KMS-11 (cell line): ENCODE measurements at regions not wholly inside any gene's neighbourhood (a gene's known extent, or its start where the extent isn't known, plus 50 kb on each side); places are given as distances from the start of the nearest gene placed in this dataset.

Experiments used
- H2AFZ ChIP-seq: fragments of 200-600 bp; sonication (generic); 2 replicates; pipeline ENCODE4 v1.6.1; 2016; ENCODE audit warnings: antibody characterized with exemption, mixed run types, low read depth
- H3K27ac ChIP-seq: fragments of 200-600 bp; sonication (generic); 2 replicates; pipeline ENCODE4 v1.6.1; 2016; ENCODE audit warnings: mild to moderate bottlenecking, mixed run types
- H3K27me3 ChIP-seq: fragments of 200-600 bp; sonication (generic); 2 replicates; pipeline ENCODE4 v1.6.1; 2017; ENCODE audit warnings: mild to moderate bottlenecking, low read depth, mixed run types, moderate library complexity; ENCODE audit not compliant: insufficient read depth
- H3K36me3 ChIP-seq: fragments of 200-600 bp; sonication (generic); 2 replicates; pipeline ENCODE4 v1.6.1; 2017; ENCODE audit warnings: mild to moderate bottlenecking, mixed run types; ENCODE audit not compliant: insufficient read depth
- H3K4me1 ChIP-seq: fragments of 200-600 bp; sonication (generic); 2 replicates; pipeline ENCODE4 v1.6.1; 2016; ENCODE audit warnings: mild to moderate bottlenecking, low read depth, mixed run types; ENCODE audit not compliant: poor library complexity, severe bottlenecking
- H3K4me2 ChIP-seq: fragments of 200-600 bp; sonication (generic); 2 replicates; pipeline ENCODE4 v1.7.0; 2016; ENCODE audit warnings: mild to moderate bottlenecking, mixed run types
- H3K4me3 ChIP-seq: fragments of 200-600 bp; sonication (generic); IDR thresholded peaks from 2 replicates; pipeline ENCODE4 v1.6.1; 2017; ENCODE audit warnings: low read depth, low read length, mixed read lengths; ENCODE audit not compliant: insufficient read depth
- H3K79me2 ChIP-seq: fragments of 200-600 bp; sonication (generic); 2 replicates; pipeline ENCODE4 v1.6.1; 2016; ENCODE audit warnings: low read depth, mixed run types; ENCODE audit not compliant: insufficient read depth
- H3K9ac ChIP-seq: fragments of 200-600 bp; sonication (generic); 2 replicates; pipeline ENCODE4 v1.6.1; 2016; ENCODE audit warnings: mild to moderate bottlenecking, mixed run types
- H4K20me1 ChIP-seq: fragments of 200-600 bp; sonication (generic); 2 replicates; pipeline ENCODE4 v1.6.1; 2016; ENCODE audit warnings: mild to moderate bottlenecking, mixed run types; ENCODE audit not compliant: insufficient read depth
- TF ChIP-seq, protein P1 (sequence below): fragments of 200-600 bp; sonication (generic); conservative IDR thresholded peaks from 2 replicates; pipeline ENCODE4 v1.6.1; 2017; ENCODE audit warnings: low read depth, mild to moderate bottlenecking, antibody characterized with exemption, low read length, moderate library complexity, mixed read lengths

DNA sequence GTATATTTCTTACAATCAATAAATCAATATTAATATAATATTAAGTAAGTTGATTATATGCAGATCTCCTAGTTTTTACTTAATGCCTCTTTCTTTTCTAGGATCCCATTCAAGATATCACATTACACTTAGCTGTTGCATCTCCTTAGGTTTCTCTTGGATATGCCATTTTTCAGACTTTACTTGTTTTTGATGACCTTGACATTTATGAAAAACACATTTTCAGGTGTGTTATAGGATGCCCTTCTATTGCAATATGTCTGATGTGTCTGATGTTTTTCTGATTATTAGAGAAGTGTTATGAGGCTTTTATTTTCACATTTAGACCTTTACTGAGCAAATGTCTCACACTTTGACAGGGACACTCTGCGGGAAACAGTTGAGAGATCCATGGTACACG lies 933.6 kb upstream of the CNTNAP5 start:
- Histone ChIP-seq H3K9ac (no peak overlapping the region), H3K36me3 (no peaks in the 10 kb centered on the region), H3K27me3 (no peaks in the 10 kb centered on the region), H4K20me1 (no peaks in the 10 kb centered on the region), H2AFZ (no peak overlapping the region), H3K79me2 (no peaks in the 10 kb centered on the region), H3K27ac (no peak overlapping the region), H3K4me2 (no peak overlapping the region), H3K4me3 (no peak overlapping the region), H3K4me1 (no peaks in the 10 kb centered on the region)
- TF ChIP-seq, protein P1, sequence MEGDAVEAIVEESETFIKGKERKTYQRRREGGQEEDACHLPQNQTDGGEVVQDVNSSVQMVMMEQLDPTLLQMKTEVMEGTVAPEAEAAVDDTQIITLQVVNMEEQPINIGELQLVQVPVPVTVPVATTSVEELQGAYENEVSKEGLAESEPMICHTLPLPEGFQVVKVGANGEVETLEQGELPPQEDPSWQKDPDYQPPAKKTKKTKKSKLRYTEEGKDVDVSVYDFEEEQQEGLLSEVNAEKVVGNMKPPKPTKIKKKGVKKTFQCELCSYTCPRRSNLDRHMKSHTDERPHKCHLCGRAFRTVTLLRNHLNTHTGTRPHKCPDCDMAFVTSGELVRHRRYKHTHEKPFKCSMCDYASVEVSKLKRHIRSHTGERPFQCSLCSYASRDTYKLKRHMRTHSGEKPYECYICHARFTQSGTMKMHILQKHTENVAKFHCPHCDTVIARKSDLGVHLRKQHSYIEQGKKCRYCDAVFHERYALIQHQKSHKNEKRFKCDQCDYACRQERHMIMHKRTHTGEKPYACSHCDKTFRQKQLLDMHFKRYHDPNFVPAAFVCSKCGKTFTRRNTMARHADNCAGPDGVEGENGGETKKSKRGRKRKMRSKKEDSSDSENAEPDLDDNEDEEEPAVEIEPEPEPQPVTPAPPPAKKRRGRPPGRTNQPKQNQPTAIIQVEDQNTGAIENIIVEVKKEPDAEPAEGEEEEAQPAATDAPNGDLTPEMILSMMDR: no peak

DNA sequence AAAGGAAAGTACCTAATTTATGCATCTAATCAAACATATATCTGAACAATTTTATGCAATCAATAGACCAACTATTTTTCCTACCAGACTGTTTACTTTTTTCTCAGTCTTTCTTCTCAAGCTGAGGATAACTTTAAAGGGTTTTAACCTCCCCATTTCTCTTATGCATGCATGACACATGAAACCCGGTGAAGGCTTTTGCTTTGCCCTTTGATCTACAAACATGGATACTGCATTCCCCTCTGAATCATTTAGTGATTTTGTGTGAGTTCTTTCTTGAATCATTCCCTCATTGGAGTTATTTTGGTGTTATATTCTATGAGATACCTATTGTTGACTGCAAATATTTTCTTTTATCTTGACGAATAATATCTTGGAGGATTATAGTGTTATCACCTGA lies 931.9 kb upstream of the CNTNAP5 start:
- H3K79me2 ChIP-seq: no peaks in the 10 kb centered on the region
- H4K20me1 ChIP-seq: no peaks in the 10 kb centered on the region
- H3K36me3 ChIP-seq: no peaks in the 10 kb centered on the region
- H3K4me3 ChIP-seq: no peak overlapping the region
- no peak overlapping the region for H3K4me2 ChIP-seq
- H3K27ac ChIP-seq: no peak overlapping the region
- TF ChIP-seq, protein P1: no peak
- H3K9ac ChIP-seq: no peak overlapping the region
- no peak overlapping the region for H2AFZ ChIP-seq
- H3K27me3 ChIP-seq: no peaks in the 10 kb centered on the region
- H3K4me1 ChIP-seq: no peaks in the 10 kb centered on the region

GRCh38 chr2:123095219-123095835 lies 929.8 kb upstream of the CNTNAP5 start:
- Histone ChIP-seq H3K27ac (no peak overlapping the region), H3K79me2 (no peaks in the 10 kb centered on the region), H3K4me2 (no peak overlapping the region), H2AFZ (no peak overlapping the region), H3K36me3 (no peaks in the 10 kb centered on the region), H3K9ac (no peak overlapping the region), H3K4me3 (no peak overlapping the region), H3K4me1 (no peaks in the 10 kb centered on the region), H3K27me3 (no peaks in the 10 kb centered on the region), H4K20me1 (no peaks in the 10 kb centered on the region)
- TF ChIP-seq, protein P1: no peak

- H2AFZ ChIP-seq: no peak overlapping the region
- no peaks in the 10 kb centered on the region for H3K36me3 ChIP-seq
- no peaks in the 10 kb centered on the region for H3K4me1 ChIP-seq
- no peaks in the 10 kb centered on the region for H3K79me2 ChIP-seq
- H4K20me1 ChIP-seq: no peaks in the 10 kb centered on the region
- no peak overlapping the region for H3K27ac ChIP-seq
- H3K27me3 ChIP-seq: no peaks in the 10 kb centered on the region
- H3K9ac ChIP-seq: no peak overlapping the region
- H3K4me2 ChIP-seq: no peak overlapping the region
- TF ChIP-seq, protein P1: no peak
- no peak overlapping the region for H3K4me3 ChIP-seq
Observed at GRCh38 chr2:123098619-123099018, 926.5 kb upstream of the CNTNAP5 start.
